Activated CD4-positive, alpha-beta T cell treated with anti-CD3 and anti-CD28 coated beads, Interleukin-2, amount 10 ng/mL, durations not matched to agents 24 days and 14 days (primary cell): ENCODE measurements at regions not wholly inside any gene's neighbourhood (a gene's known extent, or its start where the extent isn't known, plus 50 kb on each side); places are given as distances from the start of the nearest gene placed in this dataset.

ENCODE experiments used
- DNase-seq: peaks from one replicate; pipeline ENCODE4 v3.0.0; 2022
- H3K27ac Mint-ChIP-seq: one replicate; pipeline ENCODE4 v1.8.0; 2022; ENCODE audit warnings: mild to moderate bottlenecking, mixed read lengths
- H3K27me3 Mint-ChIP-seq: one replicate; pipeline ENCODE4 v1.8.0; 2022; ENCODE audit warnings: mixed read lengths
- H3K36me3 Mint-ChIP-seq: one replicate; pipeline ENCODE4 v1.8.0; 2022; ENCODE audit warnings: low read depth, mild to moderate bottlenecking, mixed read lengths
- H3K4me1 Mint-ChIP-seq: one replicate; pipeline ENCODE4 v1.8.0; 2021; ENCODE audit warnings: mixed read lengths
- H3K4me3 Mint-ChIP-seq: one replicate; pipeline ENCODE4 v1.8.0; 2022; ENCODE audit warnings: mild to moderate bottlenecking, moderate library complexity, mixed read lengths
- H3K9me3 Mint-ChIP-seq: one replicate; pipeline ENCODE4 v1.8.0; 2021; ENCODE audit warnings: mixed read lengths
- intact Hi-C: fragments of 100-400 bp; cut with micrococcal nuclease; formaldehyde crosslinking; loops from one replicate; pipeline ENCODE4 v1.15.1; 2023

GRCh38 chr2:220134756-220135534, 507.5 kb downstream of the SLC4A3 start:
- Mint-ChIP-seq H3K27me3 (no peaks in the 10 kb centered on the region), H3K9me3 (no peaks in the 10 kb centered on the region), H3K4me1 (no peaks in the 10 kb centered on the region), H3K36me3 (no peaks in the 10 kb centered on the region), H3K4me3 (no peak overlapping the region), H3K27ac (no peak overlapping the region)
- no peak for DNase-seq
- intact Hi-C loops, result no loop called here

DNA sequence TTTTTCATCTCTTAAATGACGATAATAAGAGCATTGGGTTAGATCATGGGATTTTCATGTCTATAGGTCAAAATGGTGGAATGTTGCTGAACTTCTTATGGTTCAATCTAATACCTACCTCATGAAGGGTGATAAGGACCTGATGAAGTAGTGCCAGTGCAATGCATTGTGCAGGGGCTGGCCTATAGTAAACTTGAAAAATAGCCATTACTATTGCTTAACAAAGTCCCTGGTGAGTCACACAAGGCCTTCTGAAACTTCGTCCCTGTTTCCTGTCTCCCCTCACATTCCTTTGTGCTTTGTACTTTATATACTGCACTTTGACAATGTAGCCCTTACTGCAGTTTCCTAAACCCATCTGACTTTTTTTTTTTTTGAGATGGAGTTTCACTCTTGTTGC, 515.9 kb downstream of the SLC4A3 start:
- H3K4me3 Mint-ChIP-seq, result no peak overlapping the region
- intact Hi-C loops, result no loop called here
- H3K9me3 Mint-ChIP-seq, result no peaks in the 10 kb centered on the region
- H3K27ac Mint-ChIP-seq, result no peak overlapping the region
- H3K4me1 Mint-ChIP-seq, result no peaks in the 10 kb centered on the region
- no peak for DNase-seq
- no peaks in the 10 kb centered on the region for H3K27me3 Mint-ChIP-seq
- H3K36me3 Mint-ChIP-seq, result no peaks in the 10 kb centered on the region

DNA sequence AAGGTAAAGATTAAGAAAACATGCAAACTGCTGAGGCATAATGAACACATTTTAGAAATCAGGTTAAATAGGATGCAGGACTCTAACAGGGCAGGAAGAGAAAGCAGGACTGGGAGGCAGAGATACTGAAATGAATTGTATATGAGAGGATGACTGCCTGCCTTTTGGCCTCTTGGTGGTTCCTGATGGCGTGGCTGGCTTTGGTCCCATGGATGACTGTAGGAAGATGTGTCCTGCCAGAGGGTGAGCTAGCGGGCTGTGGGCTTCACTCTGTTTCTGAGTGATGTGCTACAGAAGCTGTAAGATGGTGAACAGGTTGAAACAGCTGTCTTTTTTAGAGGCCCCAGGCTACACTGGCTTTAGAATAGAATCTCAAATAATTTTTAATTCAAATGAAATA, 517.0 kb downstream of the SLC4A3 start:
- no peaks in the 10 kb centered on the region for H3K4me1 Mint-ChIP-seq
- no peak for DNase-seq
- no peaks in the 10 kb centered on the region for H3K9me3 Mint-ChIP-seq
- H3K27ac Mint-ChIP-seq, result no peak overlapping the region
- no peaks in the 10 kb centered on the region for H3K36me3 Mint-ChIP-seq
- no peak overlapping the region for H3K4me3 Mint-ChIP-seq
- intact Hi-C loops, result no loop called here
- no peaks in the 10 kb centered on the region for H3K27me3 Mint-ChIP-seq

DNA sequence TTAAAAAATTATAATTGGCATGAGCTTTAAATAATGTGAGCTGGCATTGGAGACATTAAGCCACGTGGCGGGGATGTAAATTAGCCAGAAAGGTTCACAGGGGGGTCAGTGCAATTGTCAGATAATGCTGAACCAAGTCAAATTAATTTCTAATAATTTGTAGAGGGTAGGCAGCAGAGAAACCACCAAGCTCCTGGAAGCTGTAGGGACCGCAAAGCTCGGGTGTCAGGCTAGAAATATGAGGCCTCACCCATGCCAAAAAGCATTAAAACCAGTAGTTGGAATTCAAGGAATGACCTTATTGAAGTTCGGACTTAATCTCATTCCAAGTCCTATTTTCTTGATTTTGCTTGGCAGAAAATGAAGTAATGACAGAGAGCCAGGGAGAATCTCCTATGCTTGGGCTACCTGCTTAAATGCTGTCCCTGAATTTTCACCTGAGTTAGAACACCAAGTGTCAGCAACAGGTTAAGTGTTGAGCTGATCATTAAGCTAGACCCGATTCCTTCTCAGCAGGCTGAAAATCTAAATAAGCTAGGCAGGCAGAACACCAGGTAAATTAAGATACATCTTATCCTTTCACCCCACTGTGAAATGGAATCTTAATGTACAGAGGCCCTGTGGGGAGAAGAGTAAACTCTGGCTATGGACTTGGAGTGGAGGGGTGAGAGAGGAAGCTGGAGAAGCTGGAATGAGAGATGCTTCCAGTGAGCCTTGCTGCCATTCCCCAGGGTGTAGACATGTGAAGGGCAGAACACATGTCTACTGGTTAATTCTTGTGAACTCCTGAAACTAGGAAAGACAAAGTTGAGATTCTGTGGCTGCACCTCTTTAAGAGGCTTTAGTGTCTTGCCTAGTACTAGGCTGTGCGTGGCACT, 520.0 kb downstream of the SLC4A3 start:
- no peaks in the 10 kb centered on the region for H3K9me3 Mint-ChIP-seq
- H3K4me3 Mint-ChIP-seq, result no peak overlapping the region
- H3K27ac Mint-ChIP-seq, result no peak overlapping the region
- DNase-seq, result no peak
- no peaks in the 10 kb centered on the region for H3K4me1 Mint-ChIP-seq
- no peaks in the 10 kb centered on the region for H3K27me3 Mint-ChIP-seq
- intact Hi-C loops, result no loop called here
- no peaks in the 10 kb centered on the region for H3K36me3 Mint-ChIP-seq

DNA sequence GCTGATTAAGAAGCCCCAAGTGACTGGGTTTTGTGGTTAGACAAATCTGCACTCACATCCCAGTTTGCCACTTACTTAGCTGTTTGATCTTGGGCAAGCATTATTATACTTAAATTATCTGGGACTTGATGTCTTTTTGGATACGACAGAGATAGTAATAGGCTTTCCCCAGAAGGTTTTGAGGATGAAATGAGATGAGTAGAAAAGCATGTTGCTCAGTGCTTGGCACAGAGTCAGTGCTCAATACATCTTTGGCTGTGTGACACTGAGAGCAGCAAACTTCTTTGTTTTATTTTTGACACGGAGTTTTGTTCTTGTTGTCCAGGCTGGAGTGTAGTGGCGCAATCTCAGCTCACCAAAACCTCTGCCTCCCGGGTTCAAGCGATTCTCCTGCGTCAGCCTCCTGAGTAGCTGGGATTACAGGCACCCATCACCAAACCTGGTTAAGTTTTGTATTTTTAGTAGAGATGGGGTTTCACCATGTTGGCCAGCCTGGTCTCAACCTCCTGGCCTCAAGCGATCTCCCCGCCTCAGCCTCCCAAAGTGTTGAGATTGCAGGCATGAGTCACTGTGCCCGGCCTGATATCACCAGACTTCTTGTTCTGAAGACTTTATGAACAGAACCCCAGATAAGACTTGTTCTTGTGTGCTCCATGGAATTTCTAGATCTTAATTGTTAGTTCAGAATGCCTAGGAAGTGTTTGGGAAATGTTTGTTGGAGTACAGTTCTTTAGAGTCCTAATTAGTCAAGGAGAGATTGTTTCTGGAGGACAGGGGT, 521.2 kb downstream of the SLC4A3 start:
- Mint-ChIP-seq H3K9me3 (no peaks in the 10 kb centered on the region), H3K4me3 (no peak overlapping the region), H3K4me1 (no peaks in the 10 kb centered on the region), H3K27ac (no peak overlapping the region), H3K27me3 (no peaks in the 10 kb centered on the region), H3K36me3 (no peaks in the 10 kb centered on the region)
- intact Hi-C loops, result no loop called here
- DNase-seq, result no peak

- Mint-ChIP-seq H3K4me1 (no peaks in the 10 kb centered on the region), H3K27ac (no peak overlapping the region), H3K9me3 (no peaks in the 10 kb centered on the region), H3K36me3 (no peaks in the 10 kb centered on the region), H3K4me3 (no peak overlapping the region), H3K27me3 (no peaks in the 10 kb centered on the region)
- intact Hi-C loops, result no loop called here
- no peak for DNase-seq
Measured at GRCh38 chr2:220151341-220151740, 523.9 kb downstream of the SLC4A3 start.

GRCh38 chr2:220152281-220152935, 525.0 kb downstream of the SLC4A3 start:
- H3K4me1 Mint-ChIP-seq, result no peaks in the 10 kb centered on the region
- no peak overlapping the region for H3K4me3 Mint-ChIP-seq
- no peak for DNase-seq
- intact Hi-C loops, result no loop called here
- H3K27ac Mint-ChIP-seq, result no peak overlapping the region
- no peaks in the 10 kb centered on the region for H3K36me3 Mint-ChIP-seq
- no peaks in the 10 kb centered on the region for H3K9me3 Mint-ChIP-seq
- no peaks in the 10 kb centered on the region for H3K27me3 Mint-ChIP-seq

- DNase-seq, result no peak
- Mint-ChIP-seq H3K27ac (no peak overlapping the region), H3K4me1 (no peaks in the 10 kb centered on the region), H3K4me3 (no peak overlapping the region), H3K9me3 (no peaks in the 10 kb centered on the region), H3K36me3 (no peaks in the 10 kb centered on the region), H3K27me3 (no peaks in the 10 kb centered on the region)
- intact Hi-C loops, result no loop called here
Measured at GRCh38 chr2:220153118-220153517, 525.7 kb downstream of the SLC4A3 start.

GRCh38 chr2:220154304-220154703, 526.9 kb downstream of the SLC4A3 start:
- intact Hi-C loops, result no loop called here
- no peak overlapping the region for H3K27ac Mint-ChIP-seq
- H3K27me3 Mint-ChIP-seq, result no peaks in the 10 kb centered on the region
- no peaks in the 10 kb centered on the region for H3K36me3 Mint-ChIP-seq
- no peaks in the 10 kb centered on the region for H3K9me3 Mint-ChIP-seq
- DNase-seq, result no peak
- no peaks in the 10 kb centered on the region for H3K4me1 Mint-ChIP-seq
- H3K4me3 Mint-ChIP-seq, result no peak overlapping the region

DNA sequence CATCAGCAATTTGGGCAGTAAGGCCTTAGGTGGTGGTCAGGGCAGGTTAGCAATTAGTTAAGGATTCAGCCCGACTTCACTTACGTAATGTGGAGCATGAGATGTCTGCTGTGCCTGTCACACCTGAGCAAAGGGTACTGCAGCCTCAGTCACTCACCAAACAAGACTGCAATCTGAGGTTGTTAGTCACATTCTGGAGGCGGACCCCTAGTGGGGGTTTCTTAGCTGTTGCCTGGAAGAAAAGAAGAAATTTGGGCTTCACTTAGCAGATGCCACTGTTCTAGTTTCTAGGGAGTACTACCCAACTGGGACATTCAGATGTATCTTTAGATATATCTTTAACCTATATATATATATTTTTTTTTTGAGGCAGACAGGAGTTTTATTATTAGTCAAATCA, 529.9 kb downstream of the SLC4A3 start:
- no peak for DNase-seq
- no peaks in the 10 kb centered on the region for H3K36me3 Mint-ChIP-seq
- no peaks in the 10 kb centered on the region for H3K4me1 Mint-ChIP-seq
- intact Hi-C loops, result no loop called here
- H3K27ac Mint-ChIP-seq, result no peak overlapping the region
- H3K4me3 Mint-ChIP-seq, result no peak overlapping the region
- no peaks in the 10 kb centered on the region for H3K27me3 Mint-ChIP-seq
- H3K9me3 Mint-ChIP-seq, result no peaks in the 10 kb centered on the region

- Mint-ChIP-seq H3K36me3 (no peaks in the 10 kb centered on the region), H3K4me1 (no peaks in the 10 kb centered on the region), H3K27ac (no peak overlapping the region), H3K27me3 (no peaks in the 10 kb centered on the region), H3K4me3 (no peak overlapping the region), H3K9me3 (no peaks in the 10 kb centered on the region)
- intact Hi-C loops, result no loop called here
- no peak for DNase-seq
Measured at GRCh38 chr2:220159738-220160137, 532.3 kb downstream of the SLC4A3 start.

DNA sequence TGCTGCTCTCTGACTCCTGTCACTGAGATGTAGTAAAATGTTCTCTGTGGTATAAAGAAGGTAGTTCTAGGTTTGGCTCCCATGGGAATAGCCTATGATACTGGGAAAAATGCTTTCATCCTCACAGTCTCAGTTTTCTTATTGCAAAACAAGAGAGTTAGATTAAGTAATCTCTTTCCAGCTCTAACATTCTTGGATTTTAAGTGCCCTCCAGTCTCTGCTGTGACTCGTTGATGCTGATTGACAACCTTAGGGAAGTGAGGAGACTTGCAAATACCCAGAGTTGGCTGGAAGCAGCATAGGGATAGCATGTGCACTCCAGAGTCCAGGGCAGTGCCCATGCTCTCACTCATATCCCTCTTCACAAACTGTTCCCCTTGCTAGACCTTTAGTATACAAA, 534.9 kb downstream of the SLC4A3 start:
- H3K4me1 Mint-ChIP-seq, result no peaks in the 10 kb centered on the region
- no peaks in the 10 kb centered on the region for H3K9me3 Mint-ChIP-seq
- H3K36me3 Mint-ChIP-seq, result no peaks in the 10 kb centered on the region
- H3K27ac Mint-ChIP-seq, result no peak overlapping the region
- no peak for DNase-seq
- no peak overlapping the region for H3K4me3 Mint-ChIP-seq
- H3K27me3 Mint-ChIP-seq, result no peaks in the 10 kb centered on the region
- intact Hi-C loops, result no loop called here

- Mint-ChIP-seq H3K9me3 (no peaks in the 10 kb centered on the region), H3K4me1 (no peaks in the 10 kb centered on the region), H3K36me3 (no peaks in the 10 kb centered on the region), H3K4me3 (no peak overlapping the region), H3K27me3 (no peaks in the 10 kb centered on the region), H3K27ac (no peak overlapping the region)
- no peak for DNase-seq
- intact Hi-C loops, result no loop called here
Measured at GRCh38 chr2:220163486-220163885, 536.1 kb downstream of the SLC4A3 start.
